ENCODE measurements at regions not wholly inside any gene's neighbourhood (a gene's known extent, or its start where the extent isn't known, plus 50 kb on each side); places are given as distances from the start of the nearest gene placed in this dataset.

- no peak for TF ChIP-seq CTCF (IDR thresholded peaks at IDR 0.05; ENCODE audit: low read depth, low read length)
- no peak for TF ChIP-seq EZH2phosphoT487 (IDR thresholded peaks at IDR 0.05; ENCODE audit: low read depth)
These were observed 110.2 kb downstream of the FAM50B start for GRCh38 chr6:3959385-3959784.

Data from OCI-LY3 (cell line).